DND-41 (cell line): ENCODE measurements at regions not wholly inside any gene's neighbourhood (a gene's known extent, or its start where the extent isn't known, plus 50 kb on each side); places are given as distances from the start of the nearest gene placed in this dataset.

Experiments
- EZH2 ChIP-seq: IDR thresholded peaks from 3 replicates; pipeline ENCODE4 v1.6.1; 2012; ENCODE audit warnings: borderline replicate concordance, low read depth, mild to moderate bottlenecking, moderate library complexity, low read length, inconsistent platforms; ENCODE audit not compliant: severe bottlenecking
- TF ChIP-seq, protein P1 (sequence below): IDR thresholded peaks from 2 replicates; pipeline ENCODE4 v1.5.1; 2012; ENCODE audit warnings: borderline replicate concordance, low read length, moderate library complexity, mild to moderate bottlenecking; ENCODE audit not compliant: poor library complexity, severe bottlenecking; ENCODE audit errors: extremely low read depth

DNA sequence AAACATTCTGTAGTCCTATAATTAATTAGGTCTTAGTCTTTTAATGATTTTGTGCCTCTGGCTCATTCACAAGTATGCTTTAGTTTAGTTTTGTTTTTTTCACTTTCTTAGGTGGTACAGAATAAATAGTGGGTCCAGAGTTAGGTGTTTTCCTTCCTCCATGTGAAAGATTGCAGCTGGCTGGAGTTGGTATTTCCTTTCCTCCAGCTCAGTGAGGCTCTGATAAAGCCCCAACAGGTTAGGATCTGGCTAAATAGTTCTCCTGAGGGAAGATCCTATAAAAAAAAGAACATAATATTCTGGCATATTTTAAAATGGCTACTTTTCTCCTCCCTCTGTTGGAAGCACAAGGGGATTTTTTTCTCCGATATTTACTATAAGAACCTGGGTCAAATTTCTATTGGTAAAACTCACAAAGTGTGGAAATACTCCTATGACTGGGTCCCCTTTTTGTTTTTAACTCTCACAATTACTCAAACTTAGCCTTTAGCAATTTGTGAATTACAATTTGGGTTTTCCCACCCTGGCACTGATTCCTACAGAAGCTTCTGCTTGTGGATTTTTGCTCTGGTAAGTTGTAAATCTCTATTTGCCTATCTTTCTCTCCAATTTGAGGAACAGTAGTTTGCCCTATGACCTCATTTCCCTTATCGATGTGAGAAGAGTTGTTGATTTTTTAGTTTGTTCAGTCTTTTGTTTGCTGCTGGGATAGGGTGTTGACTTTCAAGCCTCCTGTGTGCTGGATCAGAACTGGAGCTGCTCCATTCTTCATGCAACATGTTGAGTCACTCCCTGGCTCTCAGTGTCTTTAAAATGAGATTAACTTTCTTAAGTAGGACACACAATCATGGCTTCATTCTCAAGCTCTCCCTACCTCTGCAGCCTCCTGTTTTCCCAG lies 500.9 kb downstream of the RNF144A start:
- TF ChIP-seq, protein P1, sequence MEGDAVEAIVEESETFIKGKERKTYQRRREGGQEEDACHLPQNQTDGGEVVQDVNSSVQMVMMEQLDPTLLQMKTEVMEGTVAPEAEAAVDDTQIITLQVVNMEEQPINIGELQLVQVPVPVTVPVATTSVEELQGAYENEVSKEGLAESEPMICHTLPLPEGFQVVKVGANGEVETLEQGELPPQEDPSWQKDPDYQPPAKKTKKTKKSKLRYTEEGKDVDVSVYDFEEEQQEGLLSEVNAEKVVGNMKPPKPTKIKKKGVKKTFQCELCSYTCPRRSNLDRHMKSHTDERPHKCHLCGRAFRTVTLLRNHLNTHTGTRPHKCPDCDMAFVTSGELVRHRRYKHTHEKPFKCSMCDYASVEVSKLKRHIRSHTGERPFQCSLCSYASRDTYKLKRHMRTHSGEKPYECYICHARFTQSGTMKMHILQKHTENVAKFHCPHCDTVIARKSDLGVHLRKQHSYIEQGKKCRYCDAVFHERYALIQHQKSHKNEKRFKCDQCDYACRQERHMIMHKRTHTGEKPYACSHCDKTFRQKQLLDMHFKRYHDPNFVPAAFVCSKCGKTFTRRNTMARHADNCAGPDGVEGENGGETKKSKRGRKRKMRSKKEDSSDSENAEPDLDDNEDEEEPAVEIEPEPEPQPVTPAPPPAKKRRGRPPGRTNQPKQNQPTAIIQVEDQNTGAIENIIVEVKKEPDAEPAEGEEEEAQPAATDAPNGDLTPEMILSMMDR, result no peak
- no peak for TF ChIP-seq EZH2
